Left lung (tissue), 4 donors: ENCODE measurements at regions not wholly inside any gene's neighbourhood (a gene's known extent, or its start where the extent isn't known, plus 50 kb on each side); places are given as distances from the start of the nearest gene placed in this dataset.

Experiments
- ATAC-seq: fragments of 200-7000 bp; cut with Tn5 transposase; one replicate; pipeline ENCODE4 v1.9.1; 2020; ENCODE audit warnings: moderate library complexity
- DNase-seq, 4 donors: peaks; one replicate each; pipeline ENCODE4 v3.0.0-alpha.2; 2013 to 2020
- H3K27ac ChIP-seq, 2 donors: fragments of 200-600 bp; sonication (generic) in 1 of 2; one replicate each; pipeline versions ENCODE4 v1.5.0 to v1.8.0; 2020 to 2021
- H3K27me3 ChIP-seq, 2 donors: fragments of 200-600 bp; sonication (generic) in 1 of 2; one replicate each; pipeline versions ENCODE4 v1.5.0 to v1.8.0; 2020 to 2021
- H3K36me3 ChIP-seq, 2 donors: fragments of 200-600 bp; sonication (generic) in 1 of 2; one replicate each; pipeline versions ENCODE4 v1.5.0 to v1.8.0; 2020 to 2021
- H3K4me1 ChIP-seq, 2 donors: fragments of 200-600 bp; one replicate each; pipeline ENCODE4 v1.8.0; 2021
- H3K4me3 ChIP-seq, 2 donors: fragments of 200-600 bp; sonication (generic) in 1 of 2; one replicate each; pipeline versions ENCODE4 v1.5.0 to v1.8.0; 2020 to 2021; ENCODE audit warnings: mild to moderate bottlenecking in 1 of 2
- H3K9me3 ChIP-seq, 2 donors: fragments of 200-600 bp; sonication (generic) in 1 of 2; one replicate each; pipeline versions ENCODE4 v1.5.0 to v1.8.0; 2020 to 2021
- intact Hi-C, 2 donors: fragments of 100-400 bp; cut with DNase I; formaldehyde crosslinking; loops; one replicate each; pipeline versions ENCODE4 v1.11.2 to v1.14.2; 2022
- TF ChIP-seq, protein P1 (sequence below), 2 donors: fragments of 200-600 bp; sonication (generic) in 1 of 2; IDR thresholded peaks; one replicate each; pipeline versions ENCODE4 v1.5.0 to v1.8.0; 2021; ENCODE audit warnings: antibody characterized with exemption in 2 of 2
- donor health status: DM: no; HTN: yes; CAD: no.
- donor health status: DM: no; HTN: no; CAD: no.

DNA sequence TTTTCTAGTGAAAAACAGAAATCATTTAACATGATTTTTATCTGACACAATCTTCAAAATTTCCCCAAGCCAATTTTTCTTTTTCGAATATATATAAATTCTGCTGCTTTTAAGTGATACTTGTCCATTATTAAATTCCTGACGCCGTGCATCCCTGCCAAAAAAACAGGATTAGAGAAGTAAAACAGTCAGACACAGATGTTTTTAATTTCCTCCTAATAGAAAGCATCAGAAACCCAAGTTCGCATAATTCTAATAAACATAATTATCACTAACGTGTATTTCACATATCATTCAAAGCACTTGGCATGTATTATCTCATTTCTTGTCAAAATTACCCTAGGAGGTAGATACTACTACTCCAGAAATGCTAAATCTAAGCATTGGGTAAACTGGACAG lies 179.5 kb downstream of the ZFP64 start:
- Histone ChIP-seq H3K36me3 (no peaks in the 10 kb centered on the region), H3K27me3 (no peaks in the 10 kb centered on the region), H3K9me3 (peaks cover 0 to 16% of the 10 kb centered on the region in 2 donors), H3K27ac (no peak overlapping the region), H3K4me3 (no peak overlapping the region), H3K4me1 (no peaks in the 10 kb centered on the region)
- DNase-seq (no peak), ATAC-seq (no peak)
- TF ChIP-seq, protein P1, sequence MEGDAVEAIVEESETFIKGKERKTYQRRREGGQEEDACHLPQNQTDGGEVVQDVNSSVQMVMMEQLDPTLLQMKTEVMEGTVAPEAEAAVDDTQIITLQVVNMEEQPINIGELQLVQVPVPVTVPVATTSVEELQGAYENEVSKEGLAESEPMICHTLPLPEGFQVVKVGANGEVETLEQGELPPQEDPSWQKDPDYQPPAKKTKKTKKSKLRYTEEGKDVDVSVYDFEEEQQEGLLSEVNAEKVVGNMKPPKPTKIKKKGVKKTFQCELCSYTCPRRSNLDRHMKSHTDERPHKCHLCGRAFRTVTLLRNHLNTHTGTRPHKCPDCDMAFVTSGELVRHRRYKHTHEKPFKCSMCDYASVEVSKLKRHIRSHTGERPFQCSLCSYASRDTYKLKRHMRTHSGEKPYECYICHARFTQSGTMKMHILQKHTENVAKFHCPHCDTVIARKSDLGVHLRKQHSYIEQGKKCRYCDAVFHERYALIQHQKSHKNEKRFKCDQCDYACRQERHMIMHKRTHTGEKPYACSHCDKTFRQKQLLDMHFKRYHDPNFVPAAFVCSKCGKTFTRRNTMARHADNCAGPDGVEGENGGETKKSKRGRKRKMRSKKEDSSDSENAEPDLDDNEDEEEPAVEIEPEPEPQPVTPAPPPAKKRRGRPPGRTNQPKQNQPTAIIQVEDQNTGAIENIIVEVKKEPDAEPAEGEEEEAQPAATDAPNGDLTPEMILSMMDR (IDR thresholded peaks at IDR 0.05): no peak
- intact Hi-C loops: no loop called here

DNA sequence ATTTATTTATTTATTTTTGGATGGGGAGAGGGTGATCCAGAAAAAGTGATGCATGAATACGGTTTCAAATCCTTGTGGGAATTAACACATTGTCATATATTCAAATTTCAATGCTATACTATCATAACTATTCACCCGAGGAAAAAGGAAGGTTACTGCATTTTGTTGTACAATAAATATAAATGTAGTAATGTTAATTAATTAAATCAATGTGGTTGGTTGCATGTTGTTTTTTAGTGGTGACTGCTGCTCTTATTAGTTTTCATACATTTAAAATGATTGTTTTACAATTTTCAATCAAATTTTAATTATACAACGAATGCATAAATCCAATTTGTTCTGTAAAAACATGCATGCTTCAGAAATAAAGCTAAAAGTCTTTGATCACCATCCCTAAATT lies 180.5 kb downstream of the ZFP64 start:
- Histone ChIP-seq H3K4me3 (no peak overlapping the region), H3K27me3 (no peaks in the 10 kb centered on the region), H3K9me3 (peaks cover 0 to 16% of the 10 kb centered on the region in 2 donors), H3K36me3 (no peaks in the 10 kb centered on the region), H3K27ac (no peak overlapping the region), H3K4me1 (no peaks in the 10 kb centered on the region)
- DNase-seq (no peak), ATAC-seq (no peak)
- TF ChIP-seq, protein P1 (IDR thresholded peaks at IDR 0.05): no peak
- intact Hi-C loops: no loop called here

DNA sequence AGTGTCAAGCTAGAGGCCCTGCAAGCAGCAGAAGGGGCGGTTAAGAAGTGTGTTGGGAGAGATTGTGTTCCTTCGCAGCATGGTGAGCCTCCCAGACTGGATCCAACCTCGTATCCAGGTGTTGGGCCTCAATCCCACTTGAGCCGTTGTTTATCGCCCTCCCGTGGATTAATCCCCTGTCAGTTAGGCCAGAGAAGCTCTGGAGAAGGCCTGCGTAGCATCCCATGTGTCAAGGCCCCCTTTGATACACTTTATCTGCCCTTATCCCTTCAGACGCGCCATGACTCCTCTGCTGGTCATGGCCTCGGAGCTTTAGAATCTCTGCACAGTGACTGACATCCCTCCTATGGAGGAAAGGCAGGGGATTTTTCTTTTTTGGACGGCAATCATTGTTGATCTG lies 181.0 kb downstream of the ZFP64 start:
- no peak for DNase-seq
- Histone ChIP-seq H3K9me3 (peaks cover 0 to 16% of the 10 kb centered on the region in 2 donors), H3K27ac (no peak overlapping the region), H3K4me1 (no peaks in the 10 kb centered on the region), H3K36me3 (no peaks in the 10 kb centered on the region), H3K27me3 (no peaks in the 10 kb centered on the region), H3K4me3 (no peak overlapping the region)
- TF ChIP-seq, protein P1 (IDR thresholded peaks at IDR 0.05): no peak
- ATAC-seq: no peak
- intact Hi-C loops: no loop called here

DNA sequence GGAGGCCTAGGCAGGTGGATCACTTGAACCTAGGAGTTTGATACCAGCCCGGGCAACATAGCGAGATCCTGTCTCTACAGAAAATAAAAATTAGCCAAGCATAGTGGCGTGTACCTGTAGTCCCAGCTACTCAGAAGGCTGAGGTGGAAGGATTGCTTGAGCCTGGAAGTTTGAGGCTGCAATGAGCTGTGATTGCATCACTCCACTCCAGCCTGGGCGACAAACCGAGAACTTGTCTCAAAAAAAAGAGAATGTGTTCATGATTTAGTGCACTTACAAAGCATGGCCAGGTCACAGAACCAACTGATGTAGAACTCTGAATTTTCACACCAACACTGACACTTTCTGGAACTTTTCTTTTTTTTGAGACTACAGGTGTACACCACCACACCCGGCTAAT lies 182.7 kb downstream of the ZFP64 start:
- ATAC-seq (no peak), DNase-seq (no peak)
- Histone ChIP-seq H3K27ac (no peak overlapping the region), H3K4me3 (no peak overlapping the region), H3K36me3 (no peaks in the 10 kb centered on the region), H3K9me3 (peaks cover 0 to 16% of the 10 kb centered on the region in 2 donors), H3K27me3 (no peaks in the 10 kb centered on the region), H3K4me1 (no peaks in the 10 kb centered on the region)
- TF ChIP-seq, protein P1 (IDR thresholded peaks at IDR 0.05): no peak
- intact Hi-C loops: no loop called here

DNA sequence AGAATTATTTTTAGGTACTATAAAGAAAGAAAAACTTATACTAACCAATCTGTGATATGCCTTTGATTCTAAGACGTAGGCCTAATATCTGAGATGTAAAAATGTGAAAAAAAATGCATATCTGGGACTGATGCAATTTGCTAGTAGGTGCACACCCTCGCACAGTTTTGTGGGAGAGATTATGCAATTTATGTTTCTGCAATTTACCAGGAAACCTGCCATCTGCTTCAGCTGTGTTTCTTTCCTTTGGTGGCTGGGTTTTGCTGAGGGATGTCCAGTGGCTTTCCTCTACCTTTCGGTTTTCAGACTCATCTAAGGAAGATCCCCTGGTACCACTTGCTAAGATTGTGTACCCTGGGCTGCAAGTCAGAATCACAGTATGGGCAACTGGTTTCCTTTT lies 186.9 kb downstream of the ZFP64 start:
- intact Hi-C loops: no loop called here
- H3K36me3 ChIP-seq: no peaks in the 10 kb centered on the region
- no peak overlapping the region for H3K27ac ChIP-seq
- H3K4me1 ChIP-seq: no peaks in the 10 kb centered on the region
- TF ChIP-seq, protein P1 (IDR thresholded peaks at IDR 0.05): no peak
- DNase-seq (peak in 1 of 4 donors; percentile 39), ATAC-seq (no peak)
- no peaks in the 10 kb centered on the region for H3K9me3 ChIP-seq
- no peak overlapping the region for H3K4me3 ChIP-seq
- no peaks in the 10 kb centered on the region for H3K27me3 ChIP-seq
